ENCODE measurements at regions not wholly inside any gene's neighbourhood (a gene's known extent, or its start where the extent isn't known, plus 50 kb on each side); places are given as distances from the start of the nearest gene placed in this dataset.

DNA sequence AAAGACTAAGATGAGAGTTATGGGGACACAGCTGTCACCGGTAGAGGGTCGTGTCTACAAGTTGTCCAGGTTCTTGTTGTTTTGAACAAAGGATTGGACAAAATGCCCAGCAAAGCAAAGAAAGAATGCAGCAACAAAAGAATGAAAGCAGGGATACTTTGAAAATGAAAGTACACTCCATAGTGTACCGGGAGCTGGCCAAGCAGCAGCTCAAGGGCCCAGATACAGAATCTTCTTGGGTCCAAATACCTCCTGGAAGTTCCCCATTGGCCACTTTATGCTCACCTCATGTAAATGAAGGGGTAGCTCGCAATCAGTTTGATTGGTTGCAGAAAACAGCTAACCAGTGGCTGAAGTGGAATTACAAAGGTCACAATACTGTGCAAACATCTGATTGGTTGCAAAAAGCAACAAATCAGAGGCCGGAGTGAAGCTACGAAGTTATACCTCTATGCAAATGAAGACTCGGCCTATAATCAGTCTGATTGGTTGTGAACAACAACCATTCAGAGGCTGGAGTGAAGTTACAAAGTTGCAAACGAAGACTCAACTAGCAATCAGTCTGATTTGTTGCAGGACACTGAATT, 474.9 kb upstream of the TMEFF2 start:
- no peak for TF ChIP-seq CTCF (conservative IDR thresholded peaks at IDR 0.05; ENCODE audit: low read length)
- TF ChIP-seq EZH2phosphoT487 (IDR thresholded peaks at IDR 0.05; ENCODE audit: borderline replicate concordance): no peak
